Calu3 (cell line): ENCODE measurements at regions not wholly inside any gene's neighbourhood (a gene's known extent, or its start where the extent isn't known, plus 50 kb on each side); places are given as distances from the start of the nearest gene placed in this dataset.

ENCODE experiments used
- BruUV-seq: library from RNA; stranded (reverse); fragments of 400-500 nt; replicated peaks from 2 replicates; lab custom pipeline; 2021; lab: Mats Ljungman, UMichigan
- CTCF ChIA-PET: fragments of 300-600 bp; sonication (Branson Sonifier 250); formaldehyde crosslinking; loops from one replicate; lab custom pipeline; 2022; ENCODE audit warnings: antibody characterized with exemption; lab: Charles Lee
- DNase-seq: peaks from one replicate; pipeline ENCODE4 v3.0.0; 2022
- H3K27ac Mint-ChIP-seq: one replicate; pipeline ENCODE4 v1.8.0; 2022; ENCODE audit warnings: mixed read lengths; ENCODE audit not compliant: unreplicated experiment
- H3K27me3 Mint-ChIP-seq: one replicate; pipeline ENCODE4 v1.8.0; 2022; ENCODE audit warnings: mixed read lengths; ENCODE audit not compliant: unreplicated experiment
- H3K36me3 Mint-ChIP-seq: one replicate; pipeline ENCODE4 v1.8.0; 2022; ENCODE audit warnings: mild to moderate bottlenecking, moderate library complexity, mixed read lengths; ENCODE audit not compliant: insufficient read depth, unreplicated experiment
- H3K4me1 Mint-ChIP-seq: one replicate; pipeline ENCODE4 v1.8.0; 2022; ENCODE audit warnings: mild to moderate bottlenecking, low read depth, mixed read lengths; ENCODE audit not compliant: unreplicated experiment
- H3K4me3 Mint-ChIP-seq: one replicate; pipeline ENCODE4 v1.8.0; 2022; ENCODE audit warnings: mild to moderate bottlenecking, low read depth, moderate library complexity, mixed read lengths; ENCODE audit not compliant: unreplicated experiment
- H3K9me3 Mint-ChIP-seq: one replicate; pipeline ENCODE4 v1.8.0; 2022; ENCODE audit warnings: low read depth, mixed read lengths; ENCODE audit not compliant: unreplicated experiment
- intact Hi-C: fragments of 100-400 bp; cut with micrococcal nuclease; formaldehyde crosslinking; loops from one replicate; pipeline ENCODE4 v1.10.0; 2022; ENCODE audit not compliant: unreplicated experiment
- TF ChIP-seq, protein P1 (sequence below): fragments of 200-600 bp; IDR thresholded peaks from one replicate; pipeline ENCODE4 v1.8.0; 2022; ENCODE audit warnings: antibody characterized with exemption; ENCODE audit not compliant: unreplicated experiment

GRCh38 chr2:125267683-125268082, 1242.6 kb downstream of the CNTNAP5 start:
- no peak overlapping the region for H3K27ac Mint-ChIP-seq
- H3K4me1 Mint-ChIP-seq, result no peaks in the 10 kb centered on the region
- CTCF ChIA-PET, result no interaction called here
- TF ChIP-seq, protein P1, sequence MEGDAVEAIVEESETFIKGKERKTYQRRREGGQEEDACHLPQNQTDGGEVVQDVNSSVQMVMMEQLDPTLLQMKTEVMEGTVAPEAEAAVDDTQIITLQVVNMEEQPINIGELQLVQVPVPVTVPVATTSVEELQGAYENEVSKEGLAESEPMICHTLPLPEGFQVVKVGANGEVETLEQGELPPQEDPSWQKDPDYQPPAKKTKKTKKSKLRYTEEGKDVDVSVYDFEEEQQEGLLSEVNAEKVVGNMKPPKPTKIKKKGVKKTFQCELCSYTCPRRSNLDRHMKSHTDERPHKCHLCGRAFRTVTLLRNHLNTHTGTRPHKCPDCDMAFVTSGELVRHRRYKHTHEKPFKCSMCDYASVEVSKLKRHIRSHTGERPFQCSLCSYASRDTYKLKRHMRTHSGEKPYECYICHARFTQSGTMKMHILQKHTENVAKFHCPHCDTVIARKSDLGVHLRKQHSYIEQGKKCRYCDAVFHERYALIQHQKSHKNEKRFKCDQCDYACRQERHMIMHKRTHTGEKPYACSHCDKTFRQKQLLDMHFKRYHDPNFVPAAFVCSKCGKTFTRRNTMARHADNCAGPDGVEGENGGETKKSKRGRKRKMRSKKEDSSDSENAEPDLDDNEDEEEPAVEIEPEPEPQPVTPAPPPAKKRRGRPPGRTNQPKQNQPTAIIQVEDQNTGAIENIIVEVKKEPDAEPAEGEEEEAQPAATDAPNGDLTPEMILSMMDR, result no peak
- no peak for DNase-seq
- no peak overlapping the region for H3K4me3 Mint-ChIP-seq
- H3K9me3 Mint-ChIP-seq, result peaks cover 12% of the 10 kb centered on the region
- intact Hi-C loops, result no loop called here
- no peaks in the 10 kb centered on the region for H3K27me3 Mint-ChIP-seq
- no peaks in the 10 kb centered on the region for H3K36me3 Mint-ChIP-seq
- BruUV-seq, result no TSS peak

DNA sequence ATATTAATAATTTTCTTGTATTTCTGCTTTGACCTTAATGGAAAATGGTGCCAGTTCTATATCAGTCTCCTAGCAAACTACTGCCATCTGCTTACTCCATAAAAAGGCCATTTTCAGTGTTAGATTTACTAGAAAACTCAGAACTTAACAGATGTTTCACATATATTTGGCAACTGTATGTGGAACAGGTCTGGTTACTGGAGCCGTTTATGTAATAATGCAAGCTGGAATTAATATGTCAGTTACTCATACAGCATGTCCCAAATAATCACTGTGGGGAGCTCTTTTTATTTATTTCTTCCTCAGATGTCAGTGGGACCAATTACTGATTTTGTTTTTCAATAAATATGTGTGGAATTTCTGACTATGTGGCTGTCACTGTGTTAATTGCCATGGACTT, 1247.6 kb downstream of the CNTNAP5 start:
- intact Hi-C loops, result no loop called here
- no peak overlapping the region for H3K4me3 Mint-ChIP-seq
- no peak for DNase-seq
- H3K36me3 Mint-ChIP-seq, result no peaks in the 10 kb centered on the region
- BruUV-seq, result no TSS peak
- no peak overlapping the region for H3K27ac Mint-ChIP-seq
- H3K27me3 Mint-ChIP-seq, result no peaks in the 10 kb centered on the region
- peaks cover 15% of the 10 kb centered on the region for H3K9me3 Mint-ChIP-seq
- CTCF ChIA-PET, result no interaction called here
- TF ChIP-seq, protein P1, result no peak
- no peaks in the 10 kb centered on the region for H3K4me1 Mint-ChIP-seq

- H3K9me3 Mint-ChIP-seq, result peaks cover 13% of the 10 kb centered on the region
- no peaks in the 10 kb centered on the region for H3K4me1 Mint-ChIP-seq
- intact Hi-C loops, result no loop called here
- H3K36me3 Mint-ChIP-seq, result no peaks in the 10 kb centered on the region
- BruUV-seq, result no TSS peak
- CTCF ChIA-PET, result no interaction called here
- no peak for DNase-seq
- TF ChIP-seq, protein P1, result no peak
- H3K27ac Mint-ChIP-seq, result no peak overlapping the region
- no peak overlapping the region for H3K4me3 Mint-ChIP-seq
- H3K27me3 Mint-ChIP-seq, result no peaks in the 10 kb centered on the region
Observed at GRCh38 chr2:125274718-125275117, 1249.6 kb downstream of the CNTNAP5 start.

- no TSS peak for BruUV-seq
- intact Hi-C loops, result no loop called here
- CTCF ChIA-PET, result no interaction called here
- no peak for DNase-seq
- Mint-ChIP-seq H3K36me3 (no peaks in the 10 kb centered on the region), H3K4me3 (no peak overlapping the region), H3K27me3 (no peaks in the 10 kb centered on the region), H3K4me1 (no peaks in the 10 kb centered on the region), H3K9me3 (peaks cover 16% of the 10 kb centered on the region), H3K27ac (no peak overlapping the region)
- TF ChIP-seq, protein P1, result no peak
Observed at GRCh38 chr2:125280265-125280664, 1255.2 kb downstream of the CNTNAP5 start.
